ENCODE measurements at regions not wholly inside any gene's neighbourhood (a gene's known extent, or its start where the extent isn't known, plus 50 kb on each side); places are given as distances from the start of the nearest gene placed in this dataset.
A peak's percentile ranks its signal among the peaks of the same experiment; 100 is the strongest.
"Not testable (repeated sequence)": the region's sequence is repeated elsewhere in the genome, so short reads cannot be mapped to it uniquely, and the experiment has no call there.

- Histone ChIP-seq H3K27me3 (ENCODE audit: insufficient read depth, low read depth, severe bottlenecking) (no peaks in the 10 kb centered on the region), H3K9me3 (ENCODE audit: severe bottlenecking) (no peaks in the 10 kb centered on the region), H3K36me3 (no peaks in the 10 kb centered on the region), H3K27ac (no peak overlapping the region), H3K4me3 (ENCODE audit: low read depth, low read length) (no peak overlapping the region)
- TF ChIP-seq, protein P1, sequence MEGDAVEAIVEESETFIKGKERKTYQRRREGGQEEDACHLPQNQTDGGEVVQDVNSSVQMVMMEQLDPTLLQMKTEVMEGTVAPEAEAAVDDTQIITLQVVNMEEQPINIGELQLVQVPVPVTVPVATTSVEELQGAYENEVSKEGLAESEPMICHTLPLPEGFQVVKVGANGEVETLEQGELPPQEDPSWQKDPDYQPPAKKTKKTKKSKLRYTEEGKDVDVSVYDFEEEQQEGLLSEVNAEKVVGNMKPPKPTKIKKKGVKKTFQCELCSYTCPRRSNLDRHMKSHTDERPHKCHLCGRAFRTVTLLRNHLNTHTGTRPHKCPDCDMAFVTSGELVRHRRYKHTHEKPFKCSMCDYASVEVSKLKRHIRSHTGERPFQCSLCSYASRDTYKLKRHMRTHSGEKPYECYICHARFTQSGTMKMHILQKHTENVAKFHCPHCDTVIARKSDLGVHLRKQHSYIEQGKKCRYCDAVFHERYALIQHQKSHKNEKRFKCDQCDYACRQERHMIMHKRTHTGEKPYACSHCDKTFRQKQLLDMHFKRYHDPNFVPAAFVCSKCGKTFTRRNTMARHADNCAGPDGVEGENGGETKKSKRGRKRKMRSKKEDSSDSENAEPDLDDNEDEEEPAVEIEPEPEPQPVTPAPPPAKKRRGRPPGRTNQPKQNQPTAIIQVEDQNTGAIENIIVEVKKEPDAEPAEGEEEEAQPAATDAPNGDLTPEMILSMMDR (IDR thresholded peaks at IDR 0.05; ENCODE audit: low read depth, low read length) = no peak
- no peak for DNase-seq
Measured at GRCh38 chr12:131266591-131267467, 313.1 kb downstream of the ADGRD1 start.

DNA sequence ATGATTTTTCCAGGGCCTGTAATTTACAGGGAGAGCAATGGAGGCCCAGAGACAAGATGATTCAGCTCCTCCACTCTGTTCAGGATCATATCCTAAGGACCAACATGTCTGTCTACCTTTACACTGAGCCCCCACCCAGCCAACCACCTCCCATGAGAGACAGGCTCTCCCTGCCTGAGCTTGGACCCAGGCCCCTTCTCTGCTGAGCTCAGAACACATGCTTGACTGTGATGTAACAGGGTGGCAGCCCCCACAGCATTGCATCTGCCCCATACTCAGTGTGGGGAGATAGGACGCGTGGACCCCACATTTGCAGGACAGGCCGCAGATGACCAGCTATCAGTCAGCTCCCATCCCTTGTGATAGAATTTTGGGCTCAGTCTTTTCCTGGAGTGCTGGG lies 313.9 kb downstream of the ADGRD1 start:
- Histone ChIP-seq H3K27me3 (ENCODE audit: insufficient read depth, low read depth, severe bottlenecking) (no peaks in the 10 kb centered on the region), H3K36me3 (no peaks in the 10 kb centered on the region), H3K27ac (no peak overlapping the region), H3K9me3 (ENCODE audit: severe bottlenecking) (no peaks in the 10 kb centered on the region), H3K4me3 (ENCODE audit: low read depth, low read length) (no peak overlapping the region)
- TF ChIP-seq, protein P1 (IDR thresholded peaks at IDR 0.05; ENCODE audit: low read depth, low read length) = no peak
- DNase-seq = no peak

- H3K27ac ChIP-seq; H3K4me3 ChIP-seq (ENCODE audit: low read depth, low read length); DNase-seq; H3K9me3 ChIP-seq (ENCODE audit: severe bottlenecking); H3K27me3 ChIP-seq (ENCODE audit: insufficient read depth, low read depth, severe bottlenecking); H3K36me3 ChIP-seq: not testable (repeated sequence)
Measured at GRCh38 chr12:131268123-131268522, 314.4 kb downstream of the ADGRD1 start.

DNA sequence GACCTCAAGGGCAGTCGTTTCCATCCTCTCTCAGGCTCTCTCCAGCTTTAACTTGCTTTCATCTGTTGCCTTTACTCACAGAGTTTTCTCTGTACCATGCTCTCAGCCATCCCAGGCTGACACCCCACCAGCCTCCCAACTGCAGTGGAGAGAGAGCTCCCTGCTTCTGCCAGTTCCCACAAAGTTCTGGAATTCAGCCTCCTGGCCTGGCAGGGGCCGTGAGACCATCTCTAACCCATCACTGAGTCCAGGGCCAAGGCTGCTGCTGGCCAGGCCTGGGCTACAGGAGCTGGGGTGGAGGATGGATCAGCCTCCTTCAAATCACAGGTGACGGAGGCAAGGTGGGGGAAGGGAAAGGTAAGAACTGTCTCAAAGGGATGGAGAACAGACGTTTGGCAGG lies 314.9 kb downstream of the ADGRD1 start:
- not testable (repeated sequence) for H3K27ac ChIP-seq; DNase-seq; H3K9me3 ChIP-seq (ENCODE audit: severe bottlenecking); H3K36me3 ChIP-seq; H3K4me3 ChIP-seq (ENCODE audit: low read depth, low read length); H3K27me3 ChIP-seq (ENCODE audit: insufficient read depth, low read depth, severe bottlenecking)

- Histone ChIP-seq H3K9me3 (ENCODE audit: severe bottlenecking) (no peaks in the 10 kb centered on the region), H3K36me3 (no peaks in the 10 kb centered on the region), H3K4me3 (ENCODE audit: low read depth, low read length) (no peak overlapping the region), H3K27ac (no peak overlapping the region), H3K27me3 (ENCODE audit: insufficient read depth, low read depth, severe bottlenecking) (no peaks in the 10 kb centered on the region)
- no peak for DNase-seq
- TF ChIP-seq, protein P1 (IDR thresholded peaks at IDR 0.05; ENCODE audit: low read depth, low read length) = no peak
Measured at GRCh38 chr12:131269551-131269950, 315.8 kb downstream of the ADGRD1 start.

GRCh38 chr12:131269977-131270376 lies 316.3 kb downstream of the ADGRD1 start:
- not testable (repeated sequence) for H3K27me3 ChIP-seq (ENCODE audit: insufficient read depth, low read depth, severe bottlenecking); H3K9me3 ChIP-seq (ENCODE audit: severe bottlenecking); H3K36me3 ChIP-seq; H3K27ac ChIP-seq; H3K4me3 ChIP-seq (ENCODE audit: low read depth, low read length)
- DNase-seq = peak; percentile 75

- Histone ChIP-seq H3K9me3 (ENCODE audit: severe bottlenecking) (no peaks in the 10 kb centered on the region), H3K36me3 (no peaks in the 10 kb centered on the region), H3K4me3 (ENCODE audit: low read depth, low read length) (no peak overlapping the region), H3K27ac (no peak overlapping the region), H3K27me3 (ENCODE audit: insufficient read depth, low read depth, severe bottlenecking) (no peaks in the 10 kb centered on the region)
- TF ChIP-seq, protein P1 (IDR thresholded peaks at IDR 0.05; ENCODE audit: low read depth, low read length) = no peak
- DNase-seq = no peak
Measured at GRCh38 chr12:131271724-131272123, 318.0 kb downstream of the ADGRD1 start.

- not testable (repeated sequence) for H3K36me3 ChIP-seq; H3K27ac ChIP-seq; H3K4me3 ChIP-seq (ENCODE audit: low read depth, low read length); DNase-seq; H3K9me3 ChIP-seq (ENCODE audit: severe bottlenecking); H3K27me3 ChIP-seq (ENCODE audit: insufficient read depth, low read depth, severe bottlenecking)
Measured at GRCh38 chr12:131272283-131272814, 318.6 kb downstream of the ADGRD1 start.
